Neural cell (in vitro differentiated cells): ENCODE measurements at regions not wholly inside any gene's neighbourhood (a gene's known extent, or its start where the extent isn't known, plus 50 kb on each side); places are given as distances from the start of the nearest gene placed in this dataset.
"Not testable (repeated sequence)": the region's sequence is repeated elsewhere in the genome, so short reads cannot be mapped to it uniquely, and the experiment has no call there.

Experiments
- H2AFZ ChIP-seq: fragments of 200-600, 300-800 bp; sonication (generic), shearing (Covaris generic); 2 replicates; pipeline ENCODE4 v1.6.0; 2014; ENCODE audit warnings: low read depth, mild to moderate bottlenecking, antibody characterized with exemption, low read length, moderate library complexity
- H3F3A ChIP-seq: fragments of 200-600 bp; shearing (Covaris generic); 2 replicates; pipeline ENCODE4 v1.6.1; 2016; ENCODE audit warnings: mild to moderate bottlenecking, moderate library complexity, mixed read lengths, antibody characterized with exemption, low read length; ENCODE audit not compliant: insufficient read depth, poor library complexity, severe bottlenecking
- H3K27ac ChIP-seq: fragments of 200-600, 300-800 bp; sonication (generic), shearing (Covaris generic); 2 replicates; pipeline ENCODE4 v1.5.1; 2014; ENCODE audit warnings: mild to moderate bottlenecking, low read length, moderate library complexity
- H3K27me3 ChIP-seq: fragments of 300-800, 200-600 bp; sonication (generic), shearing (Covaris generic); 2 replicates; pipeline ENCODE4 v1.6.0; 2014; ENCODE audit warnings: mild to moderate bottlenecking, low read depth, low read length, moderate library complexity; ENCODE audit not compliant: insufficient read depth
- H3K36me3 ChIP-seq: fragments of 300-800, 200-600 bp; sonication (generic), shearing (Covaris generic); 2 replicates; pipeline ENCODE4 v1.5.1; 2014; ENCODE audit warnings: mild to moderate bottlenecking, antibody characterized with exemption, low read length, moderate library complexity; ENCODE audit not compliant: insufficient read depth
- H3K4me2 ChIP-seq: fragments of 300-800, 200-600 bp; sonication (generic), shearing (Covaris generic); 2 replicates; pipeline ENCODE4 v1.6.0; 2014; ENCODE audit warnings: mild to moderate bottlenecking, low read length
- H3K4me3 ChIP-seq: fragments of 300-800, 200-600 bp; sonication (generic), shearing (Covaris generic); 2 replicates; pipeline ENCODE4 v1.5.1; 2014; ENCODE audit warnings: mild to moderate bottlenecking, low read length, moderate library complexity
- H3K79me2 ChIP-seq: fragments of 200-600 bp; shearing (Covaris generic); replicated peaks from 2 replicates; pipeline ENCODE4 v1.6.0; 2014; ENCODE audit warnings: mild to moderate bottlenecking, low read length, moderate library complexity; ENCODE audit not compliant: insufficient read depth
- H3K9ac ChIP-seq: fragments of 300-800, 200-600 bp; sonication (generic), shearing (Covaris generic); 2 replicates; pipeline ENCODE4 v1.6.1; 2016; ENCODE audit warnings: mild to moderate bottlenecking, low read length, mixed read lengths
- H3K9me2 ChIP-seq: fragments of 200-600 bp; shearing (Covaris generic); 2 replicates; pipeline ENCODE4 v1.6.1; 2016; ENCODE audit warnings: mild to moderate bottlenecking, low read length, mixed read lengths; ENCODE audit not compliant: insufficient read depth
- H3K9me3 ChIP-seq: fragments of 200-600, 300-800 bp; sonication (generic), shearing (Covaris generic); 2 replicates; pipeline ENCODE4 v1.6.1; 2016; ENCODE audit warnings: mild to moderate bottlenecking, mixed run types, low read length, moderate library complexity, mixed read lengths
- H4K20me1 ChIP-seq: fragments of 200-600 bp; shearing (Covaris generic); 2 replicates; pipeline ENCODE4 v1.6.1; 2016; ENCODE audit warnings: mild to moderate bottlenecking, mixed run types; ENCODE audit not compliant: insufficient read depth
- EP300 ChIP-seq: fragments of 450-650 bp; conservative IDR thresholded peaks from 2 replicates; pipeline ENCODE4 v1.6.1; 2014; ENCODE audit warnings: antibody characterized with exemption, mild to moderate bottlenecking, moderate library complexity; ENCODE audit not compliant: poor library complexity, severe bottlenecking
- EZH2 ChIP-seq: fragments of 200-600, 300-800 bp; shearing (Covaris generic), sonication (generic); IDR thresholded peaks from 2 replicates; pipeline ENCODE4 v1.6.1; 2014; ENCODE audit warnings: antibody characterized with exemption, low read length, borderline replicate concordance, mild to moderate bottlenecking; ENCODE audit not compliant: insufficient read depth, poor library complexity, severe bottlenecking
- MXI1 ChIP-seq: fragments of 450-650 bp; conservative IDR thresholded peaks from 2 replicates; pipeline ENCODE4 v1.6.1; 2014; ENCODE audit warnings: antibody characterized with exemption, mild to moderate bottlenecking; ENCODE audit not compliant: poor library complexity, severe bottlenecking
- POLR2AphosphoS5 ChIP-seq: IDR thresholded peaks from 2 replicates; pipeline ENCODE4 v1.6.1; 2012
- RAD21 ChIP-seq: fragments of 450-650 bp; conservative IDR thresholded peaks from 2 replicates; pipeline ENCODE4 v1.6.1; 2014; ENCODE audit warnings: antibody characterized with exemption, mild to moderate bottlenecking, moderate library complexity
- SMC3 ChIP-seq: fragments of 450-650 bp; conservative IDR thresholded peaks from 2 replicates; pipeline ENCODE4 v1.6.1; 2014; ENCODE audit warnings: antibody characterized with exemption, mild to moderate bottlenecking, moderate library complexity; ENCODE audit not compliant: poor library complexity
- TAF1 ChIP-seq: IDR thresholded peaks from 2 replicates; pipeline ENCODE4 v1.6.1; 2012; ENCODE audit warnings: low read depth
- TF ChIP-seq, protein P1 (sequence below): fragments of 450-650 bp; IDR thresholded peaks from 2 replicates; pipeline ENCODE4 v1.5.1; 2014; ENCODE audit warnings: antibody characterized with exemption, mild to moderate bottlenecking, moderate library complexity; ENCODE audit not compliant: poor library complexity, severe bottlenecking
- TF ChIP-seq, protein P2 (sequence below): IDR thresholded peaks from 2 replicates; pipeline ENCODE4 v1.6.1; 2012; ENCODE audit warnings: borderline replicate concordance

DNA sequence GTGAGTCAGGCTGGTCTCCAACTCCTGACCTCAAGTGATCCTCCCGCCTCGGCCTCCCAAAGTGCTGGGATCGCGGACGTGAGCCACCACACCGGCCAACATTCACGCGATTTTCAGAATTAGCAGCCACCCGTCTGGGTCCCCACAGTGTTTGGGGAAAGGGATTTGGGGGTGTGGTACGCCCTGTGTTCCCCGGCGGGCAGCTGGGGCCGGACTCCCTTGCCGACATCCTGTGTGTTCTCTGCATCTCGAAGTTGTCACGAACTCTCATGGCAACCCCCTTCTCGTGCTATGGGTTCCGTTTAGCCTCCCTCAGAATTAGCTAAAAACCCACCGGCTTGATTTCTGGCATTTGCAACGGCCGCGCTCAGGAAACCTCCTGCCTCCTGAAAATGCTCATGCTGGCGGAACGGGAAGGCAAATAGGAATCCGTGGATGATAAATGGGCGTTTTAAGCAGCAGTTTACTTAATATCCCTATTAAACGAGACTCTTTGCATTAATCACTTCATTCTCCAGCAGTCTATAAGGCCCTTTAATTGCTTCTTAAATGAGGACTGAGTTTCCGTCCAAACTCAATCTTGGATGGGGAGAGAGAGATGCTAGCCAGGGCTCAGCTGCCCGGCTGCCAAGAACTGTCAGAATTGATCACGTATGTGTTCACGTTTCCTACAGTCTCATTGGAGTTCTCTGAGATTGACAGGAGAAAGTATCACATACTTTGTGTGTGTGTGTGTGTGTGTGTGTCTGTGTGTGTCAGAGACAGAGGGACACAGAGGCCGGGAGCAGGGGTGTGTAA is 78.9 kb upstream of the PPP2R3B start:
- Histone ChIP-seq H3K27ac (peak overlapping the region; percentile 20), H3K27me3 (no peaks in the 10 kb centered on the region), H3K4me3 (no peak overlapping the region), H3K36me3 (no peaks in the 10 kb centered on the region), H3K9ac (no peak overlapping the region), H3K9me3 (no peaks in the 10 kb centered on the region), H2AFZ (no peak overlapping the region), H4K20me1 (no peaks in the 10 kb centered on the region), H3K9me2 (no peaks in the 10 kb centered on the region), H3F3A (no peaks in the 10 kb centered on the region), H3K4me2 (no peak overlapping the region), H3K79me2 (no peaks in the 10 kb centered on the region)
- TF ChIP-seq, protein P1, sequence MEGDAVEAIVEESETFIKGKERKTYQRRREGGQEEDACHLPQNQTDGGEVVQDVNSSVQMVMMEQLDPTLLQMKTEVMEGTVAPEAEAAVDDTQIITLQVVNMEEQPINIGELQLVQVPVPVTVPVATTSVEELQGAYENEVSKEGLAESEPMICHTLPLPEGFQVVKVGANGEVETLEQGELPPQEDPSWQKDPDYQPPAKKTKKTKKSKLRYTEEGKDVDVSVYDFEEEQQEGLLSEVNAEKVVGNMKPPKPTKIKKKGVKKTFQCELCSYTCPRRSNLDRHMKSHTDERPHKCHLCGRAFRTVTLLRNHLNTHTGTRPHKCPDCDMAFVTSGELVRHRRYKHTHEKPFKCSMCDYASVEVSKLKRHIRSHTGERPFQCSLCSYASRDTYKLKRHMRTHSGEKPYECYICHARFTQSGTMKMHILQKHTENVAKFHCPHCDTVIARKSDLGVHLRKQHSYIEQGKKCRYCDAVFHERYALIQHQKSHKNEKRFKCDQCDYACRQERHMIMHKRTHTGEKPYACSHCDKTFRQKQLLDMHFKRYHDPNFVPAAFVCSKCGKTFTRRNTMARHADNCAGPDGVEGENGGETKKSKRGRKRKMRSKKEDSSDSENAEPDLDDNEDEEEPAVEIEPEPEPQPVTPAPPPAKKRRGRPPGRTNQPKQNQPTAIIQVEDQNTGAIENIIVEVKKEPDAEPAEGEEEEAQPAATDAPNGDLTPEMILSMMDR = no peak
- TF ChIP-seq EP300 (no peak), EZH2 (no peak), SMC3 (no peak), TAF1 (no peak), POLR2AphosphoS5 (no peak), MXI1 (no peak), RAD21 (no peak)
- TF ChIP-seq, protein P2, sequence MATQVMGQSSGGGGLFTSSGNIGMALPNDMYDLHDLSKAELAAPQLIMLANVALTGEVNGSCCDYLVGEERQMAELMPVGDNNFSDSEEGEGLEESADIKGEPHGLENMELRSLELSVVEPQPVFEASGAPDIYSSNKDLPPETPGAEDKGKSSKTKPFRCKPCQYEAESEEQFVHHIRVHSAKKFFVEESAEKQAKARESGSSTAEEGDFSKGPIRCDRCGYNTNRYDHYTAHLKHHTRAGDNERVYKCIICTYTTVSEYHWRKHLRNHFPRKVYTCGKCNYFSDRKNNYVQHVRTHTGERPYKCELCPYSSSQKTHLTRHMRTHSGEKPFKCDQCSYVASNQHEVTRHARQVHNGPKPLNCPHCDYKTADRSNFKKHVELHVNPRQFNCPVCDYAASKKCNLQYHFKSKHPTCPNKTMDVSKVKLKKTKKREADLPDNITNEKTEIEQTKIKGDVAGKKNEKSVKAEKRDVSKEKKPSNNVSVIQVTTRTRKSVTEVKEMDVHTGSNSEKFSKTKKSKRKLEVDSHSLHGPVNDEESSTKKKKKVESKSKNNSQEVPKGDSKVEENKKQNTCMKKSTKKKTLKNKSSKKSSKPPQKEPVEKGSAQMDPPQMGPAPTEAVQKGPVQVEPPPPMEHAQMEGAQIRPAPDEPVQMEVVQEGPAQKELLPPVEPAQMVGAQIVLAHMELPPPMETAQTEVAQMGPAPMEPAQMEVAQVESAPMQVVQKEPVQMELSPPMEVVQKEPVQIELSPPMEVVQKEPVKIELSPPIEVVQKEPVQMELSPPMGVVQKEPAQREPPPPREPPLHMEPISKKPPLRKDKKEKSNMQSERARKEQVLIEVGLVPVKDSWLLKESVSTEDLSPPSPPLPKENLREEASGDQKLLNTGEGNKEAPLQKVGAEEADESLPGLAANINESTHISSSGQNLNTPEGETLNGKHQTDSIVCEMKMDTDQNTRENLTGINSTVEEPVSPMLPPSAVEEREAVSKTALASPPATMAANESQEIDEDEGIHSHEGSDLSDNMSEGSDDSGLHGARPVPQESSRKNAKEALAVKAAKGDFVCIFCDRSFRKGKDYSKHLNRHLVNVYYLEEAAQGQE = no peak

DNA sequence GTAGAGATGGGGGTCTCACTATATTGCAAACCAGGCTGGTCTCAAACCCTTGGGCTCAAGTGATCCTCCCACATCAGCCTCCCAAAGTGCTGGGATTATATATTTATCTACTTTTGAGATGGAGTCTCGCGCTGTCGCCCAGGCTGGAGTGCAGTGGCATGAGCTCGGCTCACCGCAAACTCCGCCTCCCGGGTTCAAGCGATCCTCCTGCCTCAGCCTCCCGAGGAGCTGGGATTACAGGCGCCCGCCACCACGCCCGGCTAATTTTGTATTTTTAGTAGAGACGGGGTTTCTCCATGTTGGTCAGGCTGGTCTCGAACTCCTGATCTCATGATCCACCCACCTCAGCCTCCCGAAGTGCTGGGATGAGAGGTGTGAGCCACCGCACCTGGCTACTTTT is 80.1 kb upstream of the PPP2R3B start:
- not testable (repeated sequence) for H3K79me2 ChIP-seq, H3K36me3 ChIP-seq, H2AFZ ChIP-seq, H3F3A ChIP-seq, H3K9me3 ChIP-seq, H3K9ac ChIP-seq, H4K20me1 ChIP-seq, H3K4me2 ChIP-seq, H3K9me2 ChIP-seq, H3K4me3 ChIP-seq, H3K27me3 ChIP-seq, H3K27ac ChIP-seq

DNA sequence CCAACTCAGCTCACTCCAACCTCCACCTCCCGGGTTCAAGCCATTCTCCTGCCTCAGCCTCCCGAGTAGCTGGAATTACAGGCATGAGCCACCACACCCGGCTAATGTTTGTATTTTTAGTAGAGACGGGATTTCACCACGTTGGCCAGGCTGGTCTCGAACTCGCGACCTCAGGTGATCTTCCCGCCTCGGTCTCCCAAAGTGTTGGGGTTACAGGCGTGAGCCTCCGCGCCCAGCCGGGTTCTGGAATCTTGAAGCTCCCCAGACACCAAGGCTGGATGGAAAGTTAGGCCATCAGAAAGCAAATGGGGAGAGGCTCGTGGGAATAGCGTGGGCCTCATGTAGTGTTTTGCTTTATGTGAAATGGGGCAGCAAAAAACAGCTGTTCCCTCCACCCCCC is 81.0 kb upstream of the PPP2R3B start:
- H3K4me2 ChIP-seq, H4K20me1 ChIP-seq, H3F3A ChIP-seq, H3K9me2 ChIP-seq, H3K36me3 ChIP-seq, H2AFZ ChIP-seq, H3K4me3 ChIP-seq, H3K79me2 ChIP-seq, H3K9ac ChIP-seq, H3K9me3 ChIP-seq, H3K27ac ChIP-seq, H3K27me3 ChIP-seq: not testable (repeated sequence)
